Pancreas (tissue), 10 donors: ENCODE measurements at regions not wholly inside any gene's neighbourhood (a gene's known extent, or its start where the extent isn't known, plus 50 kb on each side); places are given as distances from the start of the nearest gene placed in this dataset.
A peak's percentile ranks its signal among the peaks of the same experiment; 100 is the strongest.

Experiments
- ATAC-seq, 4 donors: fragments of 200-7000 bp; cut with Tn5 transposase; one replicate each; pipeline versions ENCODE4 v1.8.0 to v1.9.1; 2020; ENCODE audit warnings: mild to moderate bottlenecking in 4 of 4, moderate library complexity in 4 of 4
- DNase-seq, 6 donors: peaks; one replicate each; pipeline ENCODE4 v3.0.0-alpha.2; 2020
- FAIRE-seq: peaks from 2 replicates; lab custom pipeline; 2012; peaks lifted over from hg19 to GRCh38; lab: Jason Lieb, UNC
- H3K27ac ChIP-seq, 4 donors: fragments of 200-600 bp; sonication (generic); 1 replicate in 3 of 4; 2 replicates in 1 of 4; pipeline versions ENCODE4 v1.5.0 to v1.8.0; 2020
- H3K27me3 ChIP-seq, 4 donors: fragments of 200-600 bp; one replicate each; pipeline ENCODE4 v1.8.0; 2021
- H3K36me3 ChIP-seq, 3 donors: fragments of 200-600 bp; sonication (generic) in 1 of 3; one replicate each; pipeline versions ENCODE4 v1.5.0 to v1.8.0; 2020 to 2021
- H3K4me1 ChIP-seq, 3 donors: fragments of 200-600 bp; one replicate each; pipeline ENCODE4 v1.8.0; 2021
- H3K4me3 ChIP-seq, 4 donors: fragments of 200-600 bp; sonication (generic) in 2 of 4; one replicate each; pipeline versions ENCODE4 v1.5.0 to v1.8.0; 2020 to 2021
- H3K9me3 ChIP-seq, 4 donors: fragments of 200-600 bp; one replicate each; pipeline ENCODE4 v1.8.0; 2021
- WGBS, 2 donors: extraction: QIAGEN DNeasy Blood & Tissue Kit; methylation state at CpG; one replicate each; pipeline ENCODE4 v1.1.7; 2013; 5-methylcytosine and 5-hydroxymethylcytosine counted together
- intact Hi-C, 3 donors: fragments of 100-400 bp; cut with DNase I; formaldehyde crosslinking; loops; one replicate each; pipeline versions ENCODE4 v1.11.1 to v1.14.2; 2022
- TF ChIP-seq, protein P1 (sequence below), 4 donors: fragments of 200-600 bp; sonication (generic) in 3 of 4; IDR thresholded peaks; one replicate each; pipeline versions ENCODE4 v1.5.0 to v1.8.0; 2021; ENCODE audit warnings: antibody characterized with exemption in 4 of 4
- donor health status: healthy with polysubstance abuse.
- donor health status: DM: no; HTN: no; CAD: no; lungs with moderate emphysema.
- donor health status: DM: no; HTN: no; CAD: no.
- donor health status: control.
- donor health status: control.
- donor health status: Bipolar disorder and iron deficiency.
- donor health status: DM: yes; HTN: yes; CAD: no.
- donor health status: DM: no; HTN: no; CAD: no.
- donor health status: DM: no; HTN: no; CAD: no.
- donor health status: DM: yes; HTN: yes; CAD: no.

GRCh38 chr3:188036375-188037194 lies 117.4 kb upstream of the LPP start:
- Histone ChIP-seq H3K27me3 (no peaks in the 10 kb centered on the region), H3K27ac (peak overlapping the region; percentile 8 to 66 (median 48)), H3K4me3 (no peak overlapping the region), H3K36me3 (no peaks in the 10 kb centered on the region), H3K9me3 (no peaks in the 10 kb centered on the region), H3K4me1 (peaks cover 0 to 18% (median 10%) of the 10 kb centered on the region in 3 donors)
- FAIRE-seq, result no peak
- intact Hi-C loops, result loop anchor here in 1 of 3 donors (10.0 kb wide), 1 partner anchor 908 kb away; no protein-coding TSS in a partner anchor
- TF ChIP-seq, protein P1, sequence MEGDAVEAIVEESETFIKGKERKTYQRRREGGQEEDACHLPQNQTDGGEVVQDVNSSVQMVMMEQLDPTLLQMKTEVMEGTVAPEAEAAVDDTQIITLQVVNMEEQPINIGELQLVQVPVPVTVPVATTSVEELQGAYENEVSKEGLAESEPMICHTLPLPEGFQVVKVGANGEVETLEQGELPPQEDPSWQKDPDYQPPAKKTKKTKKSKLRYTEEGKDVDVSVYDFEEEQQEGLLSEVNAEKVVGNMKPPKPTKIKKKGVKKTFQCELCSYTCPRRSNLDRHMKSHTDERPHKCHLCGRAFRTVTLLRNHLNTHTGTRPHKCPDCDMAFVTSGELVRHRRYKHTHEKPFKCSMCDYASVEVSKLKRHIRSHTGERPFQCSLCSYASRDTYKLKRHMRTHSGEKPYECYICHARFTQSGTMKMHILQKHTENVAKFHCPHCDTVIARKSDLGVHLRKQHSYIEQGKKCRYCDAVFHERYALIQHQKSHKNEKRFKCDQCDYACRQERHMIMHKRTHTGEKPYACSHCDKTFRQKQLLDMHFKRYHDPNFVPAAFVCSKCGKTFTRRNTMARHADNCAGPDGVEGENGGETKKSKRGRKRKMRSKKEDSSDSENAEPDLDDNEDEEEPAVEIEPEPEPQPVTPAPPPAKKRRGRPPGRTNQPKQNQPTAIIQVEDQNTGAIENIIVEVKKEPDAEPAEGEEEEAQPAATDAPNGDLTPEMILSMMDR (IDR thresholded peaks at IDR 0.05), result no peak
- peak; percentile 90 to 94 (median 90) for ATAC-seq
- DNase-seq, result peak in 4 of 6 donors; percentile 53 to 80 (median 72)
- WGBS, 2 donors, result 7 to 9% methylated on average over 3 of the region's 3 CpGs

DNA sequence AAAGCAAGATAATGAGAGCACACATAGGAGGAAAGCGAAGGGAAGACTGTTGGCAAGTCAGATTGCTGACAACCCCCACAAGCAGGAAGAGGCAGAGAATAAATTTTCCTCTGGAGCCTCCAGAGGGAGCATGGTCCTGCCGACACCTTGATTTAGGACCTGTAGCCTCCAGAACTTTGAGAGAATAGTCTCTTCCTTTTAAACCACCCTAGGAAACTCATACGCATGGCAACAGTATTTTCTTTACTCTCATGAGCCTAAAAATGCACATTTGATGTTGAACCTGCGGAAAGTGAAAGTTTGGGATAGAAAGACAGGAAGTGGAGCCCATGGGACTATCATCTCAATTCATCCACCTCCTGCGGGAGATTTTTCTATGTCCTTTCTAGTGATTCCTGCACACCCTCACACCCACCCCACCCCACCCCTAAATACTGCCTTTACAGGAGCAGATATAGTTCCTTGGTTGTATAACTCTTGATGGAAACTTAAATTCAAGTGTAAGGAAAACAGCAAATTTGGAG lies 116.7 kb upstream of the LPP start:
- TF ChIP-seq, protein P1 (IDR thresholded peaks at IDR 0.05), result peak in 3 of 4 donors; percentile 29 to 35 (median 35)

GRCh38 chr3:188037965-188038581 lies 115.9 kb upstream of the LPP start:
- H3K27me3 ChIP-seq, result no peaks in the 10 kb centered on the region
- peaks cover 0 to 18% (median 10%) of the 10 kb centered on the region in 3 donors for H3K4me1 ChIP-seq
- TF ChIP-seq, protein P1 (IDR thresholded peaks at IDR 0.05), result no peak
- H3K4me3 ChIP-seq, result no peak overlapping the region
- ATAC-seq, result no peak
- intact Hi-C loops, result loop anchor here in 1 of 3 donors (10.0 kb wide), 1 partner anchor 907 kb away; no protein-coding TSS in a partner anchor
- WGBS, 2 donors, result 77 to 85% methylated on average over 6 of the region's 6 CpGs
- H3K27ac ChIP-seq, result no peak overlapping the region
- H3K36me3 ChIP-seq, result no peaks in the 10 kb centered on the region
- H3K9me3 ChIP-seq, result no peaks in the 10 kb centered on the region
- FAIRE-seq, result no peak
- DNase-seq, result peak in 1 of 6 donors; percentile 44

More for the DNA sequence above, 116.7 kb upstream of the LPP start:
- Histone ChIP-seq H3K9me3 (no peaks in the 10 kb centered on the region), H3K36me3 (no peaks in the 10 kb centered on the region), H3K27ac (peak overlapping the region; percentile 8 to 66 (median 48)), H3K4me3 (no peak overlapping the region), H3K4me1 (peaks cover 0 to 18% (median 10%) of the 10 kb centered on the region in 3 donors), H3K27me3 (no peaks in the 10 kb centered on the region)
- FAIRE-seq, result no peak
- intact Hi-C loops, result loop anchor here in 1 of 3 donors (10.0 kb wide), 1 partner anchor 908 kb away; no protein-coding TSS in a partner anchor
- WGBS, 2 donors, result 36 to 46% methylated on average over 5 of the region's 5 CpGs
- ATAC-seq, result peak; percentile 82 to 93 (median 86)
- peak in 4 of 6 donors; percentile 46 to 59 (median 54) for DNase-seq

- 96 to 98% methylated on average over 1 of the region's 1 CpG for WGBS, 2 donors
- FAIRE-seq, result no peak
- Histone ChIP-seq H3K27me3 (no peaks in the 10 kb centered on the region), H3K4me3 (no peak overlapping the region), H3K27ac (no peak overlapping the region), H3K36me3 (no peaks in the 10 kb centered on the region), H3K9me3 (no peaks in the 10 kb centered on the region), H3K4me1 (peaks cover 0 to 15% (median 5%) of the 10 kb centered on the region in 3 donors)
- DNase-seq, result no peak
- no peak for ATAC-seq
- TF ChIP-seq, protein P1 (IDR thresholded peaks at IDR 0.05), result no peak
- intact Hi-C loops, result loop anchor here in 1 of 3 donors (10.0 kb wide), 1 partner anchor 296 kb away; the partner anchor contains the start of gene BCL6
Measured at GRCh38 chr3:188041193-188041592, 112.8 kb upstream of the LPP start.
